ENCODE measurements at regions not wholly inside any gene's neighbourhood (a gene's known extent, or its start where the extent isn't known, plus 50 kb on each side); places are given as distances from the start of the nearest gene placed in this dataset.

GRCh38 chr1:219071209-219071608 lies 102.5 kb upstream of the LYPLAL1 start:
- DNase-seq (ENCODE audit: low read depth in 1 of 2, low spot score in 2 of 2) (no peak), FAIRE-seq (no peak)
- Histone ChIP-seq H2BK15ac (ENCODE audit: low read length) (no peak overlapping the region), H2AFZ (ENCODE audit: low read length) (no peak overlapping the region), H3K27ac (ENCODE audit: low read depth, low read length) (no peak overlapping the region), H3K4me3 (ENCODE audit: extremely low read depth in 1 of 4, insufficient read depth in 2 of 4, low read depth in 3 of 4, low read length in 4 of 4) (no peak overlapping the region), H4K91ac (replicated peaks; ENCODE audit: insufficient read length, low read length) (no peak overlapping the region), H3K79me1 (ENCODE audit: low read depth, low read length) (no peaks in the 10 kb centered on the region), H4K20me1 (replicated peaks in 1 of 2; ENCODE audit: control insufficient read depth in 1 of 2, insufficient read depth in 2 of 2, low read length in 2 of 2) (no peaks in the 10 kb centered on the region), H4K5ac (ENCODE audit: insufficient read length, low read depth, low read length) (no peak overlapping the region), H3K9me3 (ENCODE audit: insufficient read depth in 2 of 2, low read depth in 1 of 2, low read length in 1 of 2) (peaks cover 7 to 8% of the 10 kb centered on the region in 2 experiments; a peak in 1 of 4 replicates), H3K79me2 (ENCODE audit: control insufficient read depth in 1 of 2, insufficient read depth in 2 of 2, low read length in 2 of 2) (no peaks in the 10 kb centered on the region), H3K18ac (ENCODE audit: extremely low read depth, low read length) (no peak overlapping the region), H3K4me2 (ENCODE audit: insufficient read depth in 1 of 2, low read depth in 2 of 2, low read length in 2 of 2) (no peak overlapping the region), H3K14ac (ENCODE audit: insufficient read length) (no peak overlapping the region), H2AK5ac (ENCODE audit: low read depth, low read length) (no peak overlapping the region), H3K23ac (ENCODE audit: insufficient read length) (no peak overlapping the region), H2BK20ac (ENCODE audit: low read length) (no peak overlapping the region), H3K23me2 (ENCODE audit: low read depth, low read length) (no peaks in the 10 kb centered on the region), H3K56ac (replicated peaks; ENCODE audit: insufficient read length, low read depth, low read length) (no peak overlapping the region), H2BK5ac (ENCODE audit: low read depth, low read length) (no peak overlapping the region), H3K9ac (replicated peaks in 1 of 4; ENCODE audit: extremely low read depth in 1 of 4, low read depth in 3 of 4, low read length in 3 of 4) (no peak overlapping the region), H3K27me3 (replicated peaks in 1 of 4; ENCODE audit: control insufficient read depth in 3 of 4, extremely low read depth in 1 of 4, insufficient read depth in 3 of 4, low read length in 3 of 4) (no peaks in the 10 kb centered on the region), H3K36me3 (ENCODE audit: control insufficient read depth in 2 of 4, insufficient read depth in 4 of 4, low read length in 3 of 4) (no peaks in the 10 kb centered on the region), H4K8ac (ENCODE audit: extremely low read depth, insufficient read depth, low read length) (no peak overlapping the region), H3K4me1 (replicated peaks in 1 of 4; ENCODE audit: control insufficient read depth in 3 of 4, insufficient read depth in 4 of 4, low read length in 3 of 4) (no peaks in the 10 kb centered on the region), H2BK120ac (replicated peaks; ENCODE audit: low read depth, low read length) (no peak overlapping the region), H3K4ac (replicated peaks; ENCODE audit: insufficient read length, low read depth, low read length) (no peak overlapping the region), H2BK12ac (ENCODE audit: low read depth, low read length) (no peak overlapping the region)
- TF ChIP-seq SP4 (IDR thresholded peaks at IDR 0.05; ENCODE audit: low read length) (no peak), SAP30 (IDR thresholded peaks at IDR 0.05; ENCODE audit: insufficient read depth, insufficient replicate concordance, low read length) (no peak), CBX8 (IDR thresholded peaks at IDR 0.05; ENCODE audit: borderline replicate concordance, low read depth, low read length) (no peak)
- ChIA-PET POLR2A (ENCODE audit: partially characterized antibody) (no interaction called here), CTCF (ENCODE audit: partially characterized antibody) (interaction anchor here (1.7 kb wide), 1 partner anchor 314 kb away, joined by 3 read pairs; no protein-coding TSS in a partner anchor)
- 86% methylated on average over 4 of the region's 4 CpGs; no CpG with 5 or more reads in 1 of the 2 experiments for WGBS, 2 experiments (ENCODE audit: extremely low coverage in 1 of 2, insufficient coverage in 1 of 2, insufficient read length in 1 of 2, insufficient replicate concordance in 2 of 2, low coverage in 1 of 2, low lambda C conversion rate in 2 of 2, missing lambda C conversion rate in 1 of 2)
